Activated CD8-positive, alpha-beta memory T cell treated with anti-CD3 and anti-CD28 coated beads for 48 hours (primary cell): ENCODE measurements at regions not wholly inside any gene's neighbourhood (a gene's known extent, or its start where the extent isn't known, plus 50 kb on each side); places are given as distances from the start of the nearest gene placed in this dataset.

Experiments used
- DNase-seq, 3 experiments: peaks; one replicate each; pipeline ENCODE4 v3.0.0-alpha.2; 2020; ENCODE audit warnings: low read depth in 2 of 3, low spot score in 2 of 3

DNA sequence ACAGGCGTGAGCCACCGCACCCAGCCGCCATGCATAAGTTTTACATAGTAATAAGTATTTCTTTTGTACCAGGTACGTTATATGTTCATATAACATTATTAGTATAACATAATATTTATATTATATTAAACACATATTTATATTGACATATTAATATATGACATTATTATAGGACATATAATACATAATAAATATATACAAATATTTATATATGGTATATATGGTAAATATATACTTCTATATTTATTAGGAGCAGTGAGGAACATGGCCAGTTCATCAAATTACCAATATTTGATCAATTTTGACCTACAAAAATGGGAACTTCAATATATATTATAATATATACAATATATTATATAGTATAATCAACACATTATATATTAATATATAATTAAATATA is 245.9 kb upstream of the FGGY start:
- DNase-seq: no peak

- no peak for DNase-seq
Measured at GRCh38 chr1:59052166-59052590, 244.7 kb upstream of the FGGY start.

DNA sequence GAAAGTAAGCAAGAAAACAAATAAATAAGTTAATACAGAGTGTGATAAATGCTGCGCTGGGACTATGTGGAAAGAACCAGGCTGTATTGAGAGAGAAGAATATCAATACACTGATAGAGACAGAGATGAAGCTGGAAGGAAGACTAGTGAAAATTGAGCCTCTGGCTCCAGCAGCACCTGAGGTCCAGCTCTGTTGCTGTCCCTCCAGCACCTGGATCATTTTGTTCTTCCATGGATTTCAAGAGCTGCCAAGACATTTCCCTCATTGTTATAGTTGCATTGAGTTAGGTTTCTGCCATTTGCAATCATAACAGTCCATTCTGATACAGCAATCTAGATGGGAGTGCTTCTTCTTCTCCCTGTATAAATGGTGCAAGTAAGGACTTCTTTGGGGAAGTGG is 242.7 kb upstream of the FGGY start:
- DNase-seq: no peak

DNA sequence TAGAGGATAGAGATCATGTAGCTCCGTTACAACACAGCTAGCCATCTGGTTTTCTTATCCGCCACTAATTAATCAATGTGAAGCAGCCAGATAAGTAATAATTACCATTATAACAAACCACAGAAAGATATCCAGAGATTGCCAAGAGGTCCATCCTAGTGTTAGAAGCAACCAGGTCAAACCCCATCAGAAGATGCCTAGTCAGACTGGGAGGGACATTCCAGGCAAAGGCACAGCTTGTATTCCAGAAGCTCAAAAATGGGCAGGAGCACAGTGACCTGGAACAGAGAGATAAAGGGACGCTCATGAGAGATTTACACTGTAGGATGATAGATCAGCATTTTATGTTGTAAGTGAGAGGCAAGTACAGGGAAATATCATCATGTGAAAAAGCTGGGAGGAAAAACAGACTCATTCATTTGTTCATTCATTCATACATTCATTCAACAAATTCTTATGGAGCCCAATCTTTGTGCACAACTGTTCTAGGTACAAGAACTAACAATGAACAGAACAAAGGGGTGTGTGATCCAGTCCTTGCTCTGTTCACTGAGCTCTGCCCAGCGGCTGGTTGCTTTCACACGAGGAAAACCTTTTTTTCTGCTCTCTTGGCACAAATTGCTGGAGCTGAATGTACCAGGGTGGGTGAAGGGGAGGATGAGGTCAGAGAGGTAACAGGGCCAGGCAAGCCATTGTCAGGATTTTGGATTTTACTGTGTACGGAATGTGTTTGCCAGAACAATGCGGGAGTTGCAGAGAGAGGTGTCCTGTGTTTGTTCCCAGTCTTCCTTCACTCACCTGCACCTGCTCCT is 240.8 kb upstream of the FGGY start:
- no peak for DNase-seq

DNA sequence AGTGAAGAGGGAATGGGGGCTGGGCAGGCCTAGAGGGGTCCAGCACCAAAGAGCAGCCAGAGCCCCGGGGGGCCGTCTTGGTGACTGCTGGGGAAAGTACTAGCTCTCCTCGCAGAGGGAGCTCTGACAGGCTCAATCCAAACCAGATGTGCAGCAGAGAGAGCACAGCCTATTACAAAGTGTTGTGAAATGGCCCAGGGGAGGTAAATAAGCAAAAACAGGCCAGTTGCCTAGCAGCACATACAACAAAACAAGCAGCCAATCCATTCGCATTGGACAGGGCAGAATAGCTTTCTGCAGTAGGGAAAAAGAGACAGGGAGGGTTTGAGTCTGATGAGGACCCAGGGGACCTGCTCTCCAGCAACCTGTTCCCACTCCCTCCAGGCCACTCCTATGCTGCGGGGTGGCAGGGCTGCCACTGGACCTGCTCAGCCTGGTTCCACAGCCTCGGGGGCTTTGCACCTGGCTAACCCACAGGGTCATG is 239.6 kb upstream of the FGGY start:
- DNase-seq: no peak

GRCh38 chr1:59057796-59058195 is 239.1 kb upstream of the FGGY start:
- DNase-seq: no peak

DNA sequence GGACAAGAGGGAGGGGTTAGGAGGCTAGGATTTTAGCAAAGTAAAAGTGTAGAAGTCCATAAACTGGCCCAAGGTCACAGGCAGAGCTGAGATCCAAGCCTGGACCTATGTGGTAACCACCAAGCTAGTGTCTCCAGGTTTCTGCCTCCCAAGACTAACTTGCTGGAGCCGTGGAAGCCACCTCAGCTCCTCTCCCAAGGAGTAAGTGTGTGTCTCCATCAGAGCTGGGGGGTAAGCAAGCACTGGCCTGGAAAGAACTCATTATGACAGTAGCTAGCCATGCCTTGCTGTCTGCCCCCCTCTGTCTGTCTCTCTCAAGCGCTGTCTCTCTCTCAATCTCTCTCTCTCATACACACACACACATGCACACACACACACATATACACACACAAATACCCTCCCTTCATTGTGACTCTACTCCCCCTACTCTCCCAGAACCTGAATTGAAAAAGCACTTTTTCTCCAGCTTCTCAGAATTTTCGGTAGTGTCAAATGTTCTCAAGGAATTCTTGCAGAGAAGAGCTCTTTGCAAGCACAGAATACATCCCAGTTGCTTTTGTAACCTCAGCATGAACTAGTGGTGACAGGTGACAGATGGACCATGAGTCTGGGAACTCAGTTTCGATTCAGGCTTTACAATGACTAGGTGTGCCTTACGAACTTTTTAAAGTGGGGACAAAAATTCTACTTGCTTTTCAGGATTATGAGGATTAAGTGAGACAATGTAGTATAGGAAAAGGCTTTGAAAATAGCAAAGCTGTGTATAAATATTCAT is 238.0 kb upstream of the FGGY start:
- DNase-seq: no peak

DNA sequence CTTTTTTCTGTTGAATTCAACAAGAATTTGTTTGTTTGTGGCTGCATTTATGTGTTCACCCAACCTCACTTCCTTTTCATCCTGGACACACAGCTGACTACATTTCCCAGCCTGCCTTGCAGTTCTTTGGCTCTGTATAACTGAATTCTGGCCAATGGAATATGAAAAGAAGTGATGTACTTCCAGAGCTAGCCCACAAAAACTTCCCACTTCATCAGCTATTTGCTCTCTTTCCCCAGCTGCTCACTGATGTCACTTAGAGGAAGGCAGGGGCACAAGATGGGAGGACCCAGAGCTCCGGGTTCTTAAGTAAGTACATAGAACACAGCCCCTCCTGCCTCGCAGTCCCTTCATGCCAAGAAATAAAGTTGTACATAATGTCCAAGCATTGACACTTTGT is 235.0 kb upstream of the FGGY start:
- no peak for DNase-seq

DNA sequence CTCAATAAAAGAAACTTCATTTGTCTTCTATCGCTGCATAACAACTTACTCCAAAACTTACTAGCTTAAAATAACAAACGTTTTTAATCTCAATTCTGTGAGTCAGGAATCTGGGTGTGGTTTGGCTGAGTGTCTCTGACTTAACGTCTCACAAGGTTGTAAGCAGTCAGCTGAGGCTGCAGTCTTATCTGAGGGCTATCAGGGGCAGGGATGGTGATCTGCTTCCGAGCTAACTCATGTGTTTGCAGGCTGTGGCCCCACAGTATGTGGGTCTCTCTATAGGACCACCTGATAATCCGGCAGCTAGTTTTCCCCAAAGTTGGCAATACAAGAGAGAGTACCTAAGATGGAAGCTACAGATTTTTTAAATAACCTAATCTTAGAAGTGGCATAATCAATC is 234.2 kb upstream of the FGGY start:
- no peak for DNase-seq

DNA sequence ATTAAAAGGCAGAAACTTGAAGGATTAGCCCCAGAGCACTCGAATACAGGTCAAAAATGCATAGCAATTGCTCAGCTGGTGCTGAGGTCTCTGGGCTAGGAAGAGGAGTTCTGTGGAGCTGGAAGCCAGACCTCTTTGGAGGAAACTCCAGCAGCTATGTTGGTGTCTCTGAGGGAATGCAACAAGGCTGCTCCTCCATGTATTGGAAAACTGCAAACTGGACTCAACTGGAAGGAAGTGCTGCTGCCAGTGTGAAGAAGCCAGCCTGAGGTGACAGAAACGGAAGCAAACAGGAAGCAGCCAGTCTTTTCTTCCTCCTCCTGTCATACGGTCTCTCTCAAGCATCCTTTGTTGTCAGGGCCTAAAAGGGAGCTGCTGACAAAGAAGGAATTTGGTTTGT is 233.4 kb upstream of the FGGY start:
- no peak for DNase-seq

DNA sequence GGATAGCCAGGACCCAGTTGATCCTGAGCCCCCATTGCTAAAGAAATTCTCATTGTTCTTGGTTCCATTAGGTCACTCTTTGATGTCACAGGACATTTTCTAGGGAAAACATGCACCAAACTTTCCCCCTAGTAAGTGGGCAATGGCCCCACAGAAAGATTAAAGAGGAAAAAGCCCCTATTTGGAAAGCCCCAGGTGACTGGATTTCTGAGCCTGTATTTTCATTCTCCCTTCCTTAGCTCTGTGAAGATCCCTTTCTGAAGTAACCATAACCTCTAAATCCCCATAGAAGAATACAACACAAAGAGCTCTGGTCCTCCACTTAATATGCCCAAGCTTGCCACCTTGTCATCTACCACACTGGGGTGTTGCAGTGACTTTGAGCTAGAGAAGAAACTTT is 232.3 kb upstream of the FGGY start:
- no peak for DNase-seq

- DNase-seq: no peak
Measured at GRCh38 chr1:59066236-59066635, 230.7 kb upstream of the FGGY start.

- DNase-seq: no peak
Measured at GRCh38 chr1:59070610-59071009, 226.3 kb upstream of the FGGY start.

GRCh38 chr1:59071289-59071688 is 225.6 kb upstream of the FGGY start:
- DNase-seq: no peak

GRCh38 chr1:59071876-59072582 is 224.9 kb upstream of the FGGY start:
- no peak for DNase-seq

GRCh38 chr1:59072583-59072947 is 224.3 kb upstream of the FGGY start:
- no peak for DNase-seq

DNA sequence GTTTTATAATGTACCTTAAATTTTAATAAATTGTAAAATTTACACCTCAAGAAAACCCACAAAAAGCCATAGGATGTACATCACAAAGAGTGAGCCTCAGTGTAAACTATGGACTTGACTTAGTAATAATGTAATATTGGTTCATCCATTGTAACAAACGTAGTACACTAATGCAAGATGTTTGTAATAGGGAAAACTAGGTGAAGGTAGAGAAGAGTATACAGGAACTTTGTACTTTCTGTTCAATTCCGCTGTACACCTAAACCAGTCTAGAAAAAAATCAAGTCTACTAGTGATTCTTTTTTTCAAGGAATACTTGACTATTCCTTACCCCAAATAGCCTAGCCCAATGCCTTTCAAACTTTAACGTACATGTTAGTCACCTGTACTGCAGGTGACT is 222.3 kb upstream of the FGGY start:
- DNase-seq: no peak

DNA sequence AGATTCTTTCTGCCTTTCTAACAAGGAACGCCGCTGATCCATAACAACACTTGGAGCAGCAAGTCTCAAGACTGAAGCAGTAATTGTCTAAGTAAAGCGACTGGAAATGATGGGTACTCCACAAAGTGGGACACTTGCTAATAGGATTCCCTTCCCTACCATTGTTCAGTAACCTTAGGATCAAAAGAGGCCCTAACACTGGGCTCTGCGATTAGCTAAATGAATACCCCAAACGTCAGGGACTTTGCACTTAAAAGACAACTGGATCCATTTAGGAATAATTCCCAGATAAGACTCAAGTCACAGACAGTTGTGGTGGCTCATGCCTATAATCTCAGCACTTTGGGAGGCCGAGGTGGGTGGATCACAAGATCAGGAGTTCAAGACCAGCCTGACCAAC is 221.9 kb upstream of the FGGY start:
- no peak for DNase-seq

DNA sequence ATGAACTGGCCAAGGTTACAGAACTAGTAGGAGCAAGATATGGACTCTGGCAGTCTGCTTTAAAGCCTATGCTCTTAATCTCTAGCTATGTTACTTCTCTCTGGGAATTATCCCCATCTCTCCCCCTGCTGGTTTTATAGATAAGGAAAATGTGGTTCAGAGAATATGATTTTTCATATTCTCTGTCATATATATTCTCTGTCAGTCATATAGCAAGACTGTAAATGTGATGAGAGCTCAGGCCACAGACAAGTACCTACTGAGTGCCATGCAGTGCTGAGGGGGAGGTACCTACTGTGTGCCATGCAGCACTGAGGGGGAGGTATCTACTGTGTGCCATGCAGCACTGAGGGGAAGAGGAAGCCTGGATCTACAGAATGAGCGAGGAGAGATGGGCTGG is 220.3 kb upstream of the FGGY start:
- no peak for DNase-seq

- DNase-seq: no peak
Measured at GRCh38 chr1:59077466-59078069, 219.3 kb upstream of the FGGY start.

DNA sequence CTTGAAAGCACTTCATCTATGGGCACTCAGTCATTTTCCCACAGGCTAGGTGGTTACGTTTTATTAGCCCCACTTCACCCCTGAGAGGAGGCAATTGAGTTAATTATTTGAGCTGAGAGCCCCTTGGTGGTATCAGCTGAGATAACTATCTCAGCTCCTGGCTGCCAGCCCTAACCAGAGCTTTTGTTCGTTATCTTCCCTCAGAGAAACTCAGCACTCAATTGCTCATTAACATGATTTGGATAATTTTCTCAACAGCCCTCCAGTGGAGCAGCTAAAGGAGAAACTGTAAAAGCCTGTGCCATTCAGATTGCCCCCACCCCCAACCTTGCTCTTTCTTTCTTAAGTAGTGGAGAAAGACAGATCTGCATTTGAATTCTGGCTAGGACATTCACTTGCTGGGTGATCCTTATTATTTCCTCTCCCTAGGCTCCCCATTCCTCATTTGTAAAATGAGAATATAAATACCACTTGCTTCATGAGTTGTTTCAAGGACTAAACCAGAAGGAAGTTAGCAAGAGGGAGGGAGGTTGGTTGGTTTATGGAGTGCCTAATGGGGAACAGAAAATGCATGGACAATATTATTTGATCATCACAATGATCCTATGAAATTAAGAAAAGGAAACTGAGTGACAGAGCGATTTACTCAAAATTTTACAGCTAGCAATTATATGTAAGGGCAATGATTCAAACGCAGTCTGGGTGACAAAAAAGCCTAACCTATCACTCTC is 218.7 kb upstream of the FGGY start:
- no peak for DNase-seq
